GM12891 (cell line): ENCODE measurements at regions not wholly inside any gene's neighbourhood (a gene's known extent, or its start where the extent isn't known, plus 50 kb on each side); places are given as distances from the start of the nearest gene placed in this dataset.

ENCODE experiments used
- PAX5 ChIP-seq: IDR thresholded peaks from 2 replicates; pipeline ENCODE4 v1.6.1; 2011; ENCODE audit warnings: low read length, moderate library complexity, mild to moderate bottlenecking; ENCODE audit not compliant: insufficient read depth, severe bottlenecking
- POLR2A ChIP-seq: IDR thresholded peaks from 2 replicates; pipeline ENCODE4 v1.6.1; 2011; ENCODE audit warnings: low read depth, low read length, control low read depth
- POLR2AphosphoS5 ChIP-seq: IDR thresholded peaks from 2 replicates; pipeline ENCODE4 v1.6.1; 2011; ENCODE audit warnings: low read depth, low read length, control low read depth
- POU2F2 ChIP-seq: IDR thresholded peaks from 2 replicates; pipeline ENCODE4 v1.6.1; 2011; ENCODE audit warnings: low read depth, mild to moderate bottlenecking, control low read depth, low read length, moderate library complexity
- SPI1 ChIP-seq: IDR thresholded peaks from 2 replicates; pipeline ENCODE4 v1.6.1; 2011; ENCODE audit warnings: low read depth, low read length, control low read depth
- TAF1 ChIP-seq: IDR thresholded peaks from 2 replicates; pipeline ENCODE4 v1.6.1; 2011; ENCODE audit warnings: low read depth, low read length, control low read depth

DNA sequence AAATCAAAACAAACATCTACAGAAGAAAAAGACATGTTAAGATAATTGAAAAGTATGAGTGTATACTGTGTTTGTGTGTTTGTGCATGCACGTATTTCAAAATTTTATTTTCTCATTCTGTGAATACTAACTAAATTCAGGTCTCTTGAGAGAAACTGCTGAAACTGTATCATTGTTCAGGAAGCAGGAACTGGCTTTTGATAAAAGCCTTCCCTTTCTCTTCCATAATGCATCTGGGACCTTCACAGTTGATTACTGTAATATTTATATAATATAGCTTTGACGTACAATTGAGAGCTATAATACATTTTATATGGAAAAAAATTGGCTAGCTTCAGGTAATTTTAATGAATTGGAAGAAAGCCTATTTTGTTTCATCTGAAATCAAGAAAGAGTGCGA is 993.5 kb downstream of the SLC6A15 start:
- TF ChIP-seq POLR2A (no peak), POLR2AphosphoS5 (no peak), TAF1 (no peak), SPI1 (no peak), POU2F2 (no peak), PAX5 (no peak)
